A673 (cell line): ENCODE measurements at regions not wholly inside any gene's neighbourhood (a gene's known extent, or its start where the extent isn't known, plus 50 kb on each side); places are given as distances from the start of the nearest gene placed in this dataset.

ENCODE experiments used
- BruUV-seq: library from RNA; stranded (reverse); fragments of 400-500 nt; replicated peaks from 2 replicates; lab custom pipeline; 2021; lab: Mats Ljungman, UMichigan
- CTCF ChIA-PET: fragments of 300-600 bp; sonication (Branson Sonifier 250); formaldehyde crosslinking; loops from one replicate; lab custom pipeline; 2022; ENCODE audit warnings: antibody characterized with exemption; lab: Charles Lee
- POLR2A ChIA-PET: fragments of 300-600 bp; sonication (Branson Sonifier 250); formaldehyde crosslinking; loops from one replicate; lab custom pipeline; 2022; ENCODE audit warnings: antibody characterized with exemption; ENCODE audit not compliant: low non-redundant PET; lab: Charles Lee
- DNase-seq: peaks from one replicate; pipeline ENCODE4 v3.0.0-alpha.2; 2015; ENCODE audit warnings: low spot score
- H3K27ac ChIP-seq: fragments of 200-600 bp; sonication (generic); 2 replicates; pipeline ENCODE4 v1.5.1; 2016; ENCODE audit warnings: mixed run types, low read depth, mild to moderate bottlenecking, mixed read lengths, antibody characterized with exemption, low read length; ENCODE audit not compliant: poor library complexity, severe bottlenecking
- H3K27me3 ChIP-seq: fragments of 200-600 bp; sonication (generic); replicated peaks from 2 replicates; pipeline ENCODE4 v1.6.1; 2017; ENCODE audit warnings: mixed run types, low read depth, mild to moderate bottlenecking, mixed read lengths, antibody characterized with exemption, low read length; ENCODE audit not compliant: insufficient read depth, poor library complexity
- H3K36me3 ChIP-seq: fragments of 200-600 bp; sonication (generic); 2 replicates; pipeline ENCODE4 v1.6.1; 2016; ENCODE audit warnings: mixed run types, mild to moderate bottlenecking, mixed read lengths, antibody characterized with exemption, low read length; ENCODE audit not compliant: insufficient read depth, poor library complexity, severe bottlenecking
- H3K4me1 ChIP-seq: fragments of 200-600 bp; sonication (generic); 2 replicates; pipeline ENCODE4 v1.6.1; 2017; ENCODE audit warnings: mixed run types, mild to moderate bottlenecking, mixed read lengths, antibody characterized with exemption, low read length; ENCODE audit not compliant: insufficient read depth, poor library complexity, severe bottlenecking
- H3K4me3 ChIP-seq: fragments of 200-600 bp; sonication (generic); 2 replicates; pipeline ENCODE4 v1.5.1; 2016; ENCODE audit warnings: low read depth, mixed run types, mild to moderate bottlenecking, mixed read lengths, low read length; ENCODE audit not compliant: poor library complexity, severe bottlenecking
- H3K9me3 ChIP-seq: fragments of 200-600 bp; sonication (generic); 2 replicates; pipeline ENCODE4 v1.6.1; 2016; ENCODE audit warnings: mixed run types, low read depth, mild to moderate bottlenecking, mixed read lengths, antibody characterized with exemption, low read length; ENCODE audit not compliant: poor library complexity, severe bottlenecking
- CTCF ChIP-seq: fragments of 300-800, 200-600 bp; sonication (generic); conservative IDR thresholded peaks from 2 replicates; pipeline ENCODE4 v1.5.1; 2017; ENCODE audit warnings: low read depth, mild to moderate bottlenecking, antibody characterized with exemption, low read length, moderate library complexity, mixed read lengths
- EZH2 ChIP-seq: fragments of 200-600 bp; sonication (generic); IDR thresholded peaks from 2 replicates; pipeline ENCODE4 v1.6.1; 2017; ENCODE audit warnings: borderline replicate concordance, low read depth, mild to moderate bottlenecking, mixed read lengths, antibody characterized with exemption, low read length; ENCODE audit not compliant: poor library complexity, severe bottlenecking
- intact Hi-C: fragments of 100-400 bp; cut with micrococcal nuclease; formaldehyde crosslinking; loops from one replicate; pipeline ENCODE4 v1.10.0; 2022; ENCODE audit not compliant: unreplicated experiment

GRCh38 chr1:221606256-221606655 lies 135.6 kb downstream of the DUSP10 start:
- no TSS peak for BruUV-seq
- Histone ChIP-seq H3K9me3 (peaks cover 4% of the 10 kb centered on the region), H3K27me3 (no peaks in the 10 kb centered on the region), H3K4me1 (no peaks in the 10 kb centered on the region), H3K27ac (no peak overlapping the region), H3K4me3 (no peak overlapping the region), H3K36me3 (no peaks in the 10 kb centered on the region)
- ChIA-PET CTCF (no interaction called here), POLR2A (no interaction called here)
- DNase-seq = no peak
- TF ChIP-seq CTCF = no peak
- TF ChIP-seq EZH2 = no peak
- intact Hi-C loops = no loop called here

GRCh38 chr1:221608835-221609320 lies 133.0 kb downstream of the DUSP10 start:
- no peaks in the 10 kb centered on the region for H3K4me1 ChIP-seq
- no peak overlapping the region for H3K4me3 ChIP-seq
- BruUV-seq = no TSS peak
- no peaks in the 10 kb centered on the region for H3K36me3 ChIP-seq
- H3K27me3 ChIP-seq = no peaks in the 10 kb centered on the region
- peaks cover 4% of the 10 kb centered on the region for H3K9me3 ChIP-seq
- ChIA-PET POLR2A (no interaction called here), CTCF (no interaction called here)
- no peak for DNase-seq
- H3K27ac ChIP-seq = no peak overlapping the region
- TF ChIP-seq CTCF = no peak
- no peak for TF ChIP-seq EZH2
- intact Hi-C loops = no loop called here

GRCh38 chr1:221611656-221612046 lies 130.2 kb downstream of the DUSP10 start:
- H3K27me3 ChIP-seq = no peaks in the 10 kb centered on the region
- peaks cover 4% of the 10 kb centered on the region for H3K9me3 ChIP-seq
- POLR2A ChIA-PET = no interaction called here
- H3K27ac ChIP-seq = no peak overlapping the region
- H3K4me1 ChIP-seq = no peaks in the 10 kb centered on the region
- no peak for DNase-seq
- CTCF ChIA-PET = no interaction called here
- TF ChIP-seq EZH2 = no peak
- TF ChIP-seq CTCF = no peak
- intact Hi-C loops = no loop called here
- BruUV-seq = no TSS peak
- no peaks in the 10 kb centered on the region for H3K36me3 ChIP-seq
- no peak overlapping the region for H3K4me3 ChIP-seq
